Endothelial cell of umbilical vein (primary cell): ENCODE measurements at regions not wholly inside any gene's neighbourhood (a gene's known extent, or its start where the extent isn't known, plus 50 kb on each side); places are given as distances from the start of the nearest gene placed in this dataset.
A peak's percentile ranks its signal among the peaks of the same experiment; 100 is the strongest.

Source experiments
- BruUV-seq: library from RNA; stranded (reverse); fragments of 400-500 nt; replicated peaks from 2 replicates; lab custom pipeline; 2021; lab: Mats Ljungman, UMichigan
- CTCF ChIA-PET: fragments of 300-600, 350-600 bp; sonication (Branson Sonifier 250); formaldehyde crosslinking; loops from one replicate; lab custom pipeline; 2021; ENCODE audit warnings: antibody characterized with exemption, inconsistent platforms; lab: Charles Lee
- POLR2A ChIA-PET: fragments of 300-600, 350-600 bp; sonication (Branson Sonifier 250); formaldehyde crosslinking; loops from one replicate; lab custom pipeline; 2021; ENCODE audit warnings: antibody characterized with exemption, inconsistent platforms; lab: Charles Lee
- DNase-seq: peaks from one replicate; pipeline ENCODE4 v3.0.0-alpha.2; 2011; ENCODE audit warnings: low read depth, low spot score
- FAIRE-seq: peaks from 2 replicates; lab custom pipeline; 2011; peaks lifted over from hg19 to GRCh38; lab: Jason Lieb, UNC
- H2AFZ ChIP-seq: 2 replicates; pipeline ENCODE4 v1.6.0; 2012; ENCODE audit warnings: low read depth, low read length, control low read depth, inconsistent platforms
- H3K27ac ChIP-seq: 2 replicates; pipeline ENCODE4 v1.5.1; 2011; ENCODE audit warnings: low read depth, mild to moderate bottlenecking, control low read depth, low read length, moderate library complexity; ENCODE audit not compliant: insufficient read depth
- H3K27me3 ChIP-seq, 2 experiments: 2 replicates each; pipeline versions ENCODE4 v1.6.0 to v1.6.1; 2011; ENCODE audit warnings: low read length in 2 of 2, mixed read lengths in 1 of 2; ENCODE audit not compliant: control insufficient read depth in 2 of 2, insufficient read depth in 2 of 2
- H3K36me3 ChIP-seq, 2 experiments: 2 replicates in 1 of 2; 3 replicates in 1 of 2; pipeline ENCODE4 v1.5.1; 2011; ENCODE audit warnings: low read length in 2 of 2, mild to moderate bottlenecking in 1 of 2, moderate library complexity in 1 of 2; ENCODE audit not compliant: control insufficient read depth in 2 of 2, insufficient read depth in 2 of 2; ENCODE audit errors: extremely low read depth in 1 of 2
- H3K4me1 ChIP-seq: 3 replicates; pipeline ENCODE4 v1.5.1; 2011; ENCODE audit warnings: mild to moderate bottlenecking, low read length; ENCODE audit not compliant: control insufficient read depth, insufficient read depth; ENCODE audit errors: extremely low read depth
- H3K4me2 ChIP-seq: 2 replicates; pipeline ENCODE4 v1.6.1; 2011; ENCODE audit warnings: low read length, control low read depth, mixed read lengths; ENCODE audit not compliant: insufficient read depth
- H3K4me3 ChIP-seq, 3 experiments: fragments of 200-600 bp in 1 of 3; sonication (generic), shearing (Covaris generic) in 1 of 3; replicated peaks in 1 of 3; 2 replicates each; pipeline ENCODE4 v1.5.1; 2011 to 2016; ENCODE audit warnings: control low read depth in 3 of 3, low read length in 3 of 3, mild to moderate bottlenecking in 2 of 3, inconsistent platforms in 1 of 3, low read depth in 1 of 3, moderate library complexity in 1 of 3; ENCODE audit not compliant: insufficient read depth in 1 of 3
- H3K79me2 ChIP-seq: 2 replicates; pipeline ENCODE4 v1.6.0; 2012; ENCODE audit warnings: low read length, inconsistent platforms; ENCODE audit not compliant: control insufficient read depth, insufficient read depth
- H3K9ac ChIP-seq: replicated peaks from 2 replicates; pipeline ENCODE3; 2011; ENCODE audit warnings: low read length, control low read depth; ENCODE audit not compliant: insufficient read depth; ENCODE audit errors: extremely low read depth
- H3K9me1 ChIP-seq: replicated peaks from 3 replicates; pipeline ENCODE4 v1.6.0; 2011; ENCODE audit warnings: mild to moderate bottlenecking, low read length; ENCODE audit not compliant: control insufficient read depth, insufficient read depth; ENCODE audit errors: extremely low read depth
- H3K9me3 ChIP-seq: replicated peaks from 2 replicates; pipeline ENCODE4 v1.5.1; 2012; ENCODE audit warnings: low read length, inconsistent platforms; ENCODE audit not compliant: control insufficient read depth, insufficient read depth
- H4K20me1 ChIP-seq: replicated peaks from 2 replicates; pipeline ENCODE3; 2011; ENCODE audit warnings: mild to moderate bottlenecking, low read length; ENCODE audit not compliant: control insufficient read depth, insufficient read depth; ENCODE audit errors: extremely low read depth
- CTCF ChIP-seq, 2 donors: IDR thresholded peaks; 1 replicate in 1 of 2; 2 replicates in 1 of 2; pipeline ENCODE4 v1.5.1; 2011; ENCODE audit warnings: low read length in 2 of 2, mild to moderate bottlenecking in 2 of 2, moderate library complexity in 2 of 2, control low read depth in 1 of 2, inconsistent platforms in 1 of 2, low read depth in 1 of 2; ENCODE audit not compliant: insufficient read depth in 1 of 2; ENCODE audit errors: extremely low read depth in 1 of 2
- EZH2 ChIP-seq: IDR thresholded peaks from 2 replicates; pipeline ENCODE4 v1.6.1; 2012; ENCODE audit warnings: borderline replicate concordance, low read depth, mild to moderate bottlenecking, moderate library complexity, low read length, inconsistent platforms; ENCODE audit not compliant: severe bottlenecking
- FOS ChIP-seq: IDR thresholded peaks from 2 replicates; pipeline ENCODE4 v1.6.1; 2011; ENCODE audit warnings: mild to moderate bottlenecking, low read length, moderate library complexity, borderline replicate concordance; ENCODE audit not compliant: insufficient read depth
- GATA2 ChIP-seq: IDR thresholded peaks from 2 replicates; pipeline ENCODE4 v1.7.0; 2011; ENCODE audit warnings: low read depth, mild to moderate bottlenecking, moderate library complexity, mixed read lengths, low read length; ENCODE audit not compliant: insufficient read length, insufficient read depth
- JUN ChIP-seq: IDR thresholded peaks from 2 replicates; pipeline ENCODE4 v1.6.1; 2011; ENCODE audit warnings: borderline replicate concordance, low read depth; ENCODE audit not compliant: insufficient read length, insufficient read depth
- MAX ChIP-seq: IDR thresholded peaks from 2 replicates; pipeline ENCODE4 v1.6.1; 2011; ENCODE audit not compliant: insufficient read depth, insufficient read length
- MYC ChIP-seq: IDR thresholded peaks from one replicate; pipeline ENCODE4 v1.6.1; 2011; ENCODE audit warnings: mild to moderate bottlenecking, low read depth, low read length
- POLR2A ChIP-seq: IDR thresholded peaks from 2 replicates; pipeline ENCODE4 v1.6.1; 2012; ENCODE audit warnings: low read depth, mild to moderate bottlenecking, control low read depth, low read length
- POLR2AphosphoS5 ChIP-seq: IDR thresholded peaks from 2 replicates; pipeline ENCODE4 v1.6.1; 2012; ENCODE audit warnings: low read depth, mild to moderate bottlenecking, control low read depth, low read length, moderate library complexity; ENCODE audit not compliant: insufficient read depth
- dilution Hi-C: fragments of 300-500 bp; cut with MboI; formaldehyde crosslinking; loops from one replicate; pipeline ENCODE4 v1.15.0; 2019; ENCODE audit warnings: low sequenced_read_pairs; ENCODE audit not compliant: extremely low pct_ligation_motif_present
- intact Hi-C: fragments of 100-400 bp; cut with micrococcal nuclease; formaldehyde crosslinking; loops from one replicate; pipeline ENCODE4 v1.10.0; 2022

GRCh38 chr1:191711961-191712360, 446.3 kb upstream of the RGS18 start:
- no TSS peak for BruUV-seq
- intact Hi-C loops = no loop called here
- CTCF ChIA-PET = no interaction called here
- H3K27me3 ChIP-seq = no peaks in the 10 kb centered on the region
- no peak overlapping the region for H3K4me2 ChIP-seq
- FAIRE-seq (no peak), DNase-seq (no peak)
- no peaks in the 10 kb centered on the region for H4K20me1 ChIP-seq
- no peak overlapping the region for H3K27ac ChIP-seq
- H3K4me1 ChIP-seq = no peaks in the 10 kb centered on the region
- TF ChIP-seq CTCF (IDR thresholded peaks at IDR 0.05; ENCODE audit: extremely low read depth in 1 of 2, insufficient read depth in 1 of 2, low read depth in 1 of 2, low read length in 2 of 2) (no peak), MYC (no peak), MAX (no peak), POLR2AphosphoS5 (no peak)
- H3K9ac ChIP-seq = no peak overlapping the region
- no peaks in the 10 kb centered on the region for H3K36me3 ChIP-seq
- H3K9me3 ChIP-seq = no peaks in the 10 kb centered on the region
- dilution Hi-C loops = no loop called here
- no peaks in the 10 kb centered on the region for H3K79me2 ChIP-seq
- no peak overlapping the region for H2AFZ ChIP-seq
- POLR2A ChIA-PET = no interaction called here
- no peaks in the 10 kb centered on the region for H3K9me1 ChIP-seq
- no peak overlapping the region for H3K4me3 ChIP-seq

- no peaks in the 10 kb centered on the region for H3K4me1 ChIP-seq
- DNase-seq (peak; percentile 13), FAIRE-seq (no peak)
- H3K9ac ChIP-seq = no peak overlapping the region
- no peaks in the 10 kb centered on the region for H3K9me3 ChIP-seq
- ChIA-PET POLR2A (no interaction called here), CTCF (no interaction called here)
- H3K9me1 ChIP-seq = no peaks in the 10 kb centered on the region
- H3K4me2 ChIP-seq = no peak overlapping the region
- H3K4me3 ChIP-seq = no peak overlapping the region
- no peaks in the 10 kb centered on the region for H3K27me3 ChIP-seq
- no peak overlapping the region for H2AFZ ChIP-seq
- H4K20me1 ChIP-seq = no peaks in the 10 kb centered on the region
- dilution Hi-C loops = no loop called here
- H3K79me2 ChIP-seq = no peaks in the 10 kb centered on the region
- BruUV-seq = no TSS peak
- intact Hi-C loops = no loop called here
- H3K27ac ChIP-seq = no peak overlapping the region
- TF ChIP-seq POLR2AphosphoS5 = no peak
- TF ChIP-seq EZH2 = no peak
- no peak for TF ChIP-seq POLR2A
- TF ChIP-seq FOS = no peak
- no peak for TF ChIP-seq JUN
- no peak for TF ChIP-seq CTCF (IDR thresholded peaks at IDR 0.05; ENCODE audit: extremely low read depth in 1 of 2, insufficient read depth in 1 of 2, low read depth in 1 of 2, low read length in 2 of 2)
- no peak for TF ChIP-seq MAX
- TF ChIP-seq MYC = no peak
- no peak for TF ChIP-seq GATA2
- H3K36me3 ChIP-seq = no peaks in the 10 kb centered on the region
These were observed 443.4 kb upstream of the RGS18 start for GRCh38 chr1:191714845-191715244.
